ENCODE measurements at regions not wholly inside any gene's neighbourhood (a gene's known extent, or its start where the extent isn't known, plus 50 kb on each side); places are given as distances from the start of the nearest gene placed in this dataset.
"Not testable (repeated sequence)": the region's sequence is repeated elsewhere in the genome, so short reads cannot be mapped to it uniquely, and the experiment has no call there.

DNA sequence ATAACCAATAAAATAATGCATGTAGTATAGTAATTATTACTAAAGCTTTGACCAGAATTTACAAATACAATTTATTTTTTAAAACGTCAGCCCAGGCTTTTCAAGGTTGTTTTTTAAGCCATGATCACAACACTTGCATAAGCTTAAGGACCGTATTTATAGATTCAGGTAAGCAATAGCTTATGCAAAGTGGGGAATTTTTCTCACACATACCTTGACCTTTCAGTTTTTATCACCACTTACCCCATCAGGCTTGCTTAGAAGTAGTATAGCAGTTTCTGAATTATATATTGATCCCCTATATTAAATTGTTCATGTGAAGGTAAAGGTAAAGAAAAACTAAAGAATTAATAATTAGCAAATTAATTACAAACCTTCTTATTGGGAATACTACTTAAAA lies 232.3 kb upstream of the FKBP1C start:
- 71 to 83% (median 80%) methylated on average over 2 of the region's 2 CpGs for WGBS, 4 donors
- TF ChIP-seq POLR2A (IDR thresholded peaks at IDR 0.05), result no peak
- TF ChIP-seq, protein P1, sequence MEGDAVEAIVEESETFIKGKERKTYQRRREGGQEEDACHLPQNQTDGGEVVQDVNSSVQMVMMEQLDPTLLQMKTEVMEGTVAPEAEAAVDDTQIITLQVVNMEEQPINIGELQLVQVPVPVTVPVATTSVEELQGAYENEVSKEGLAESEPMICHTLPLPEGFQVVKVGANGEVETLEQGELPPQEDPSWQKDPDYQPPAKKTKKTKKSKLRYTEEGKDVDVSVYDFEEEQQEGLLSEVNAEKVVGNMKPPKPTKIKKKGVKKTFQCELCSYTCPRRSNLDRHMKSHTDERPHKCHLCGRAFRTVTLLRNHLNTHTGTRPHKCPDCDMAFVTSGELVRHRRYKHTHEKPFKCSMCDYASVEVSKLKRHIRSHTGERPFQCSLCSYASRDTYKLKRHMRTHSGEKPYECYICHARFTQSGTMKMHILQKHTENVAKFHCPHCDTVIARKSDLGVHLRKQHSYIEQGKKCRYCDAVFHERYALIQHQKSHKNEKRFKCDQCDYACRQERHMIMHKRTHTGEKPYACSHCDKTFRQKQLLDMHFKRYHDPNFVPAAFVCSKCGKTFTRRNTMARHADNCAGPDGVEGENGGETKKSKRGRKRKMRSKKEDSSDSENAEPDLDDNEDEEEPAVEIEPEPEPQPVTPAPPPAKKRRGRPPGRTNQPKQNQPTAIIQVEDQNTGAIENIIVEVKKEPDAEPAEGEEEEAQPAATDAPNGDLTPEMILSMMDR (IDR thresholded peaks at IDR 0.05), result no peak
- intact Hi-C loops (cut with DNase I), result no loop called here
- Histone ChIP-seq H3K27me3 (no peaks in the 10 kb centered on the region), H3K27ac (no peak overlapping the region), H3K4me1 (no peaks in the 10 kb centered on the region), H3K36me3 (no peaks in the 10 kb centered on the region), H3K9me3 (peaks cover 0 to 3% (median 0%) of the 10 kb centered on the region in 12 donors), H3K4me3 (no peak overlapping the region)
- ATAC-seq (no peak), DNase-seq (no peak)

DNA sequence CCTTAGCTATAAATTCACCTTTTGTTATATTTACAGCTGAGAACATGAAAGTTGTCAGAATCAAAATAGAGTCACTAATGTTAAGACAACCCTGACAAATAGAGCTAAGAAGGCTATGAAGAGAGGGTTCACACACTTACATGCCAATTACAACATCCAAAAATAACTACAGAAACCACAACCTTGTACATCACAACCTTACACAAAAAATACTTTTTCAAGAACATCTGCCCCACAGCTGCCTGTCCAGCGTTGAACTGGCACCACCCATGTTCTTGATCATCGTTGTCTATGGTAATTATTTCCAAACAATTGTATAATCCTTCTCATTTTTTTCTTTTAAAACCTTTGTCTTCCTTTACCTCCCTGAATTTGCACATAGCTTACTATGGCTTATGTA lies 231.2 kb upstream of the FKBP1C start:
- 67 to 77% (median 70%) methylated on average over 2 of the region's 2 CpGs for WGBS, 4 donors

DNA sequence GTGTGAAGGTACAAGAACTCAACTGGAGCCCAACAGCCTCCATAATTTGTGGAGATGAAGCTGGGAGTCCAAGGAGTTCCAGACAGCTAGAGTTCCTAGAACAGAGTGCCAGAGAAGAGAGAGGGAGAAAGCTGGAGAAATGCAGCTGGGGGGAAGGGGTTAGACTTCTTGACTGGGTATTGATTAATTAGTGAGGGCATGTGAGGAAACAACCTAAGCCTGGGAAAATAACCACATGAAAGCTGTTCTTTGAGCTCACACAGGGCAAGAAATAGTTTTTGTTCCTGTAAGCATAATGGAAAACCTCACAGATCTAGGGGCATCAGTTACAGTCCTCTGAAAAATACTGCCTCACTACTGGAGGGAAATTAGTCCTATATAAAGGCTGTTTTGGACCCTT lies 230.5 kb upstream of the FKBP1C start:
- no peaks in the 10 kb centered on the region for H3K27me3 ChIP-seq
- H3K9me3 ChIP-seq, result peaks cover 0 to 3% (median 0%) of the 10 kb centered on the region in 12 donors
- intact Hi-C loops (cut with DNase I), result no loop called here
- H3K36me3 ChIP-seq, result no peaks in the 10 kb centered on the region
- no peak overlapping the region for H3K27ac ChIP-seq
- DNase-seq (no peak), ATAC-seq (no peak)
- H3K4me3 ChIP-seq, result no peak overlapping the region
- no peaks in the 10 kb centered on the region for H3K4me1 ChIP-seq
- no peak for TF ChIP-seq POLR2A (IDR thresholded peaks at IDR 0.05)
- TF ChIP-seq, protein P1 (IDR thresholded peaks at IDR 0.05), result no peak

More for the DNA sequence above, 231.2 kb upstream of the FKBP1C start:
- Histone ChIP-seq H3K9me3 (peaks cover 0 to 3% (median 0%) of the 10 kb centered on the region in 12 donors), H3K27me3 (no peaks in the 10 kb centered on the region), H3K27ac (no peak overlapping the region), H3K4me1 (no peaks in the 10 kb centered on the region), H3K4me3 (no peak overlapping the region), H3K36me3 (no peaks in the 10 kb centered on the region)
- TF ChIP-seq POLR2A (IDR thresholded peaks at IDR 0.05), result no peak
- TF ChIP-seq, protein P1 (IDR thresholded peaks at IDR 0.05), result no peak
- ATAC-seq (no peak), DNase-seq (no peak)
- intact Hi-C loops (cut with DNase I), result no loop called here

DNA sequence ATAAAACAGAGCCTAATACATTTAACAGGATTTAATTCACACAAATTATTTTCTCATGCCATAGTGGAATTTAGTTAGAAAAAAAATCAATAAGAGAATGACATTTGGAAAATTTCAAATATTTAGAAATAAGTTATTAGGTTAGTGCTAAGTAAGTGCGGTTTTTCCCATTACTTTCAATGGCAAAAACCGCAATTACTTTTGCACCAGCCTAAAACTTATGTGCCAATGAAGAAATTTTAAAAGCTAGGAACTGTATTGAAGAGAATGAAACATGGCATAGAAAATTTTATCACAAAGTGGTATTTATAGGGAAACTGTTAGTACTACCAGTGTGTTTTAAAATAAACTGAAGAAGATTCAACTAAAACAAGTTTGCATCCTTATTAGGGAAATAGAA lies 228.3 kb upstream of the FKBP1C start:
- no peak for TF ChIP-seq POLR2A (IDR thresholded peaks at IDR 0.05)
- TF ChIP-seq, protein P1 (IDR thresholded peaks at IDR 0.05), result no peak
- Histone ChIP-seq H3K4me3 (no peak overlapping the region), H3K27ac (no peak overlapping the region), H3K27me3 (no peaks in the 10 kb centered on the region), H3K9me3 (peaks cover 0 to 9% (median 0%) of the 10 kb centered on the region in 12 donors), H3K4me1 (no peaks in the 10 kb centered on the region), H3K36me3 (no peaks in the 10 kb centered on the region)
- no peak for ATAC-seq
- DNase-seq, result no peak
- intact Hi-C loops (cut with DNase I), result no loop called here
- 37 to 59% (median 54%) methylated on average over 2 of the region's 2 CpGs for WGBS, 4 donors

DNA sequence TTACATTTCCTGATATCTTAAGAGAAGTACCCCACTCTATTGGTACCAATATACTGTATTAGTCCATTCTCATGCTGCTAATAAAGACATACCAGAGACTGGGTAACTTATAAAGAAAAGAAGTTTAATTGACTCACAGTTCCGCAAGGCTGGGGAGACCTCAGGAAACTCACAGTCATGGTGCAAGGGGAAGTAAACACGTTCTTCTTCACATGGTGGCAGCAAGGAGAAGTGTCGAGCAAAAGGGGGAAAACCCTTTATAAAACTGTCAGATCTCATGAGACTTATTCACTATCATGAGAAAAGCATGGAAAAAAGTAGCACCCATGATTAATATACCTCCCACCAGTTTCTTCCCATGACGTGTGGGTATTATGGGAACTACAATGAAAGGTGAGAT lies 219.6 kb upstream of the FKBP1C start:
- WGBS, 4 donors, result 74 to 81% (median 77%) methylated on average over 4 of the region's 4 CpGs
- H3K4me3 ChIP-seq; H3K27me3 ChIP-seq; H3K4me1 ChIP-seq; intact Hi-C loops (cut with DNase I); ATAC-seq; H3K9me3 ChIP-seq; DNase-seq; H3K36me3 ChIP-seq; H3K27ac ChIP-seq: not testable (repeated sequence)
